HEK293 (cell line): ENCODE measurements at regions not wholly inside any gene's neighbourhood (a gene's known extent, or its start where the extent isn't known, plus 50 kb on each side); places are given as distances from the start of the nearest gene placed in this dataset.

Experiments used
- CTCF ChIA-PET: fragments of 350-600 bp; formaldehyde crosslinking; extraction: SDS; loops from one replicate; lab custom pipeline; 2021; ENCODE audit warnings: antibody characterized with exemption; lab: Yijun Ruan, JAX
- POLR2A ChIA-PET: fragments of 300-600 bp; formaldehyde crosslinking; extraction: SDS; loops from one replicate; lab custom pipeline; 2020; ENCODE audit warnings: antibody characterized with exemption, inconsistent platforms; lab: Yijun Ruan, JAX
- H3K27ac ChIP-seq: fragments of 200-500 bp; sonication (Bioruptor generic); 2 replicates; pipeline ENCODE4 v1.5.1; 2014; ENCODE audit warnings: low read depth, low read length, control low read depth, inconsistent platforms; ENCODE audit errors: extremely low read depth
- H3K36me3 ChIP-seq, 2 experiments: fragments of 200-500 bp in 1 of 2; sonication (Bioruptor generic) in 1 of 2; 1 replicate in 1 of 2; 2 replicates in 1 of 2; pipeline ENCODE4 v1.5.1; 2014 to 2017; ENCODE audit warnings: inconsistent platforms in 2 of 2, low read length in 2 of 2; ENCODE audit not compliant: control insufficient read depth in 2 of 2, insufficient read depth in 1 of 2
- H3K4me1 ChIP-seq: fragments of 200-500 bp; sonication (Bioruptor generic); 2 replicates; pipeline ENCODE4 v1.5.1; 2014; ENCODE audit warnings: mild to moderate bottlenecking, low read length, inconsistent platforms; ENCODE audit not compliant: control insufficient read depth, insufficient read depth
- H3K4me3 ChIP-seq: 2 replicates; pipeline ENCODE4 v1.5.1; 2011; ENCODE audit warnings: low read depth, mild to moderate bottlenecking, control low read depth, low read length, moderate library complexity
- H3K9me3 ChIP-seq: fragments of 200-500 bp; sonication (Bioruptor generic); 2 replicates; pipeline ENCODE4 v1.5.1; 2014; ENCODE audit warnings: low read depth, low read length, inconsistent platforms; ENCODE audit not compliant: control insufficient read depth, insufficient read depth
- KLF9 ChIP-seq: fragments of 450-650 bp; formaldehyde crosslinking; IDR thresholded peaks from 2 replicates; pipeline ENCODE4 v1.5.1; 2016; ENCODE audit warnings: missing biosample characterization, missing genetic modification characterization, low read depth
- SCRT1 ChIP-seq: fragments of 450-650 bp; formaldehyde crosslinking; IDR thresholded peaks from 2 replicates; pipeline ENCODE4 v1.5.1; 2016; ENCODE audit warnings: missing biosample characterization, missing genetic modification characterization, borderline replicate concordance
- SCRT2 ChIP-seq: fragments of 450-650 bp; formaldehyde crosslinking; IDR thresholded peaks from 2 replicates; pipeline ENCODE4 v1.5.1; 2016; ENCODE audit warnings: missing biosample characterization, missing genetic modification characterization
- SETDB1 ChIP-seq: IDR thresholded peaks from one replicate; pipeline ENCODE4 v1.6.1; 2017; ENCODE audit warnings: mild to moderate bottlenecking, low read length, moderate library complexity, mixed read lengths; ENCODE audit not compliant: insufficient read length
- WT1 ChIP-seq: fragments of 450-650 bp; formaldehyde crosslinking; IDR thresholded peaks from 2 replicates; pipeline ENCODE4 v1.5.1; 2016; ENCODE audit warnings: missing biosample characterization, missing genetic modification characterization
- YY1 ChIP-seq: fragments of 450-650 bp; formaldehyde crosslinking; IDR thresholded peaks from 2 replicates; pipeline ENCODE4 v1.5.1; 2018; ENCODE audit warnings: missing biosample characterization, missing genetic modification characterization
- ZNF121 ChIP-seq: fragments of 450-650 bp; formaldehyde crosslinking; IDR thresholded peaks from 2 replicates; pipeline ENCODE4 v1.5.1; 2016; ENCODE audit warnings: missing biosample characterization, missing genetic modification characterization
- ZNF133 ChIP-seq: fragments of 450-650 bp; formaldehyde crosslinking; IDR thresholded peaks from 2 replicates; pipeline ENCODE4 v1.5.1; 2016; ENCODE audit warnings: missing biosample characterization, missing genetic modification characterization
- ZNF184 ChIP-seq: fragments of 450-650 bp; IDR thresholded peaks from 2 replicates; pipeline ENCODE4 v1.5.1; 2018; ENCODE audit warnings: missing biosample characterization, mild to moderate bottlenecking, missing genetic modification characterization
- ZNF2 ChIP-seq: fragments of 450-650 bp; formaldehyde crosslinking; IDR thresholded peaks from 2 replicates; pipeline ENCODE4 v1.5.1; 2016; ENCODE audit warnings: missing biosample characterization, missing genetic modification characterization
- ZNF514 ChIP-seq: fragments of 450-650 bp; formaldehyde crosslinking; IDR thresholded peaks from 2 replicates; pipeline ENCODE4 v1.5.1; 2016; ENCODE audit warnings: missing biosample characterization, missing genetic modification characterization
- ZNF544 ChIP-seq: fragments of 450-650 bp; formaldehyde crosslinking; IDR thresholded peaks from 2 replicates; pipeline ENCODE4 v1.5.0; 2017; ENCODE audit warnings: missing biosample characterization, missing genetic modification characterization
- ZNF555 ChIP-seq: fragments of 450-650 bp; formaldehyde crosslinking; conservative IDR thresholded peaks from 2 replicates; pipeline ENCODE4 v1.5.1; 2017; ENCODE audit warnings: missing biosample characterization, mild to moderate bottlenecking, missing genetic modification characterization, inconsistent platforms
- ZNF629 ChIP-seq: fragments of 450-650 bp; formaldehyde crosslinking; IDR thresholded peaks from 2 replicates; pipeline ENCODE4 v1.5.1; 2017; ENCODE audit warnings: missing biosample characterization, missing genetic modification characterization
- ZSCAN30 ChIP-seq: fragments of 450-650 bp; IDR thresholded peaks from 2 replicates; pipeline ENCODE4 v1.5.1; 2018; ENCODE audit warnings: missing biosample characterization, mild to moderate bottlenecking, missing genetic modification characterization, moderate library complexity
- TF ChIP-seq, protein P1 (sequence below): fragments of 450-650 bp; formaldehyde crosslinking; IDR thresholded peaks from 2 replicates; pipeline ENCODE4 v1.5.1; 2017; ENCODE audit warnings: missing biosample characterization, missing genetic modification characterization
- TF ChIP-seq, protein P2 (sequence below): fragments of 450-650 bp; formaldehyde crosslinking; IDR thresholded peaks from 2 replicates; pipeline ENCODE4 v1.5.1; 2016; ENCODE audit warnings: missing biosample characterization, missing genetic modification characterization
- TF ChIP-seq, protein P3 (sequence below): fragments of 450-650 bp; formaldehyde crosslinking; IDR thresholded peaks from 2 replicates; pipeline ENCODE4 v1.5.0; 2017; ENCODE audit warnings: missing biosample characterization, missing genetic modification characterization, borderline replicate concordance
- TF ChIP-seq, protein P4 (sequence below): fragments of 450-650 bp; formaldehyde crosslinking; IDR thresholded peaks from 2 replicates; pipeline ENCODE4 v1.5.1; 2016; ENCODE audit warnings: missing biosample characterization, missing genetic modification characterization
- TF ChIP-seq, protein P5 (sequence below): fragments of 450-650 bp; formaldehyde crosslinking; IDR thresholded peaks from 2 replicates; pipeline ENCODE4 v1.5.1; 2016; ENCODE audit warnings: missing biosample characterization, missing genetic modification characterization

DNA sequence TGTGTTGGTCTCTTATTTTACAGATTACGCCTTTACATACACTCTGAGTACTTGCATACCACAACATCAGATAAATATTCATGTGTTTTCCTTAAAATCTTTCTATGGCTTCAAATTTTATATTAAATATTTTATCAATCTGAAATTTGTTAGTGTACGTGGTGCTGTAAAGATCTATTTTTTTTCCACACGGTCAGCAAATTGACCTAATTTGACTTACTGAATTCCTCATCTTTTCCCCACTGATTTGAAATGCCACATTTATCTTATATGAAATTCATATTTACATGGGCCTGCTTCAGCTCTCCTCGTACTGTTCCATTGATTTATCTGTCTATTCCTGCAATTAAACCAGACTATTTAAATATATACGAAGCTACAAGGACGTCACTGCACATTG lies 433.8 kb upstream of the ZNF507 start (continued):
- TF ChIP-seq WT1 (tag by site-specific recombination): no peak

DNA sequence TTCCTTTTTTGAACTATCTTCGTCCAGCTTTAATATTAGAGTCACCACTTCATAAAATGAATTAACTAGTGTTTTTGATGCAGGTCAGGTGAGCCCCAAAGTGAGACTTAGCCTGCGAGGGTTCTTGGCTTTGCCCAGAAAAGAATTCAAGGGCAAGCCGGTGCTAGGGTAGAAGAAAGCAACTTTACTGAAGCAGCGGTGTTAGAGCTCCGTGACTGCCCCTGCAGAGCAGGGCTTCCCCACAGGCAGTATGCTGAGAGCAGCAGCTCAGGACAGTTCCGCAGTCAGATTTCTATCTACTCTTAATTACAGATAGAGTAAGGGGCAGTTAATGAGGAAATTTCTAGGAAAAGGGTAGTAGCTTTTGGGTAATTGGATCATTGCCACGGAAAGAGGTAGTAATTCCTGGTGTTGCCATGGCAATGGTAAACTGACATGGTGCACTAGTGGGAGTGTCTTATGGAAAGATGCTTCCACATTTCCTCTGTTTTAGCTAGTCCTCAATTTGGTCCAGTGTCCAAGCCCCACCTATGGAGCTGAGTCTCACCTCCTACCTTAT lies 432.2 kb upstream of the ZNF507 start:
- POLR2A ChIA-PET: interaction anchor here (0.6 kb wide), 1 partner anchor 208 kb away, joined by 9 read pairs; no protein-coding TSS in a partner anchor
- Histone ChIP-seq H3K36me3 (peaks cover 0 to 3% of the 10 kb centered on the region in 2 experiments; a peak in 2 of 3 replicates), H3K27ac (no peak overlapping the region), H3K9me3 (no peaks in the 10 kb centered on the region), H3K4me3 (no peak overlapping the region), H3K4me1 (no peaks in the 10 kb centered on the region)
- CTCF ChIA-PET: no interaction called here
- TF ChIP-seq ZNF514 (tag by site-specific recombination): no peak
- no peak for TF ChIP-seq SCRT2
- TF ChIP-seq, protein P1, sequence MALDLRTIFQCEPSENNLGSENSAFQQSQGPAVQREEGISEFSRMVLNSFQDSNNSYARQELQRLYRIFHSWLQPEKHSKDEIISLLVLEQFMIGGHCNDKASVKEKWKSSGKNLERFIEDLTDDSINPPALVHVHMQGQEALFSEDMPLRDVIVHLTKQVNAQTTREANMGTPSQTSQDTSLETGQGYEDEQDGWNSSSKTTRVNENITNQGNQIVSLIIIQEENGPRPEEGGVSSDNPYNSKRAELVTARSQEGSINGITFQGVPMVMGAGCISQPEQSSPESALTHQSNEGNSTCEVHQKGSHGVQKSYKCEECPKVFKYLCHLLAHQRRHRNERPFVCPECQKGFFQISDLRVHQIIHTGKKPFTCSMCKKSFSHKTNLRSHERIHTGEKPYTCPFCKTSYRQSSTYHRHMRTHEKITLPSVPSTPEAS (tag by site-specific recombination): no peak
- TF ChIP-seq, all 188 proteins: peak for 0

DNA sequence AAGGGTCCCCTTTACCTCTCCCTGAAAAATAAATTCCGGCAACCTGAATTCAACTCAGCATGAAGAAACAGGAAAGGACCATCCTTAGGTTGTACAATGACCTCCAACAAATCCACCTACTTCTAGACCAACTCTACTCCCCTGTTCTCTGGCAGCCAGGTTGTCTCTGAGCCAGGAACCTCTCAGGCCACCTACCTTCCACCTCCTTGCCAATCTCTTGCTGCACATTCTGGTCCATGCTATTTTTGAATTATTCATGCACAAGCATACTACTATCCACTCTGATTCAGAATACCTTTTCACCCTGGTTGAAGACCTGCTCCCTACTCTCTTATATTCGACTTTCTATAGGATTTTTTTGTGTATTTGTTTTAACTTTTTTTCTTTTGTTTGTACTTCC lies 415.0 kb upstream of the ZNF507 start:
- no peaks in the 10 kb centered on the region for H3K36me3 ChIP-seq
- no peak overlapping the region for H3K4me3 ChIP-seq
- ChIA-PET CTCF (no interaction called here), POLR2A (no interaction called here)
- no peaks in the 10 kb centered on the region for H3K4me1 ChIP-seq
- H3K27ac ChIP-seq: no peak overlapping the region
- H3K9me3 ChIP-seq: peaks cover 10% of the 10 kb centered on the region
- no peak for TF ChIP-seq ZSCAN30 (tag by site-specific recombination)
- TF ChIP-seq ZNF555: no peak
- TF ChIP-seq ZNF544: no peak
- TF ChIP-seq, protein P2, sequence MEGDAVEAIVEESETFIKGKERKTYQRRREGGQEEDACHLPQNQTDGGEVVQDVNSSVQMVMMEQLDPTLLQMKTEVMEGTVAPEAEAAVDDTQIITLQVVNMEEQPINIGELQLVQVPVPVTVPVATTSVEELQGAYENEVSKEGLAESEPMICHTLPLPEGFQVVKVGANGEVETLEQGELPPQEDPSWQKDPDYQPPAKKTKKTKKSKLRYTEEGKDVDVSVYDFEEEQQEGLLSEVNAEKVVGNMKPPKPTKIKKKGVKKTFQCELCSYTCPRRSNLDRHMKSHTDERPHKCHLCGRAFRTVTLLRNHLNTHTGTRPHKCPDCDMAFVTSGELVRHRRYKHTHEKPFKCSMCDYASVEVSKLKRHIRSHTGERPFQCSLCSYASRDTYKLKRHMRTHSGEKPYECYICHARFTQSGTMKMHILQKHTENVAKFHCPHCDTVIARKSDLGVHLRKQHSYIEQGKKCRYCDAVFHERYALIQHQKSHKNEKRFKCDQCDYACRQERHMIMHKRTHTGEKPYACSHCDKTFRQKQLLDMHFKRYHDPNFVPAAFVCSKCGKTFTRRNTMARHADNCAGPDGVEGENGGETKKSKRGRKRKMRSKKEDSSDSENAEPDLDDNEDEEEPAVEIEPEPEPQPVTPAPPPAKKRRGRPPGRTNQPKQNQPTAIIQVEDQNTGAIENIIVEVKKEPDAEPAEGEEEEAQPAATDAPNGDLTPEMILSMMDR (tag by site-specific recombination): no peak
- TF ChIP-seq ZNF121 (tag by site-specific recombination): no peak
- TF ChIP-seq, all 188 proteins: peak for 0

DNA sequence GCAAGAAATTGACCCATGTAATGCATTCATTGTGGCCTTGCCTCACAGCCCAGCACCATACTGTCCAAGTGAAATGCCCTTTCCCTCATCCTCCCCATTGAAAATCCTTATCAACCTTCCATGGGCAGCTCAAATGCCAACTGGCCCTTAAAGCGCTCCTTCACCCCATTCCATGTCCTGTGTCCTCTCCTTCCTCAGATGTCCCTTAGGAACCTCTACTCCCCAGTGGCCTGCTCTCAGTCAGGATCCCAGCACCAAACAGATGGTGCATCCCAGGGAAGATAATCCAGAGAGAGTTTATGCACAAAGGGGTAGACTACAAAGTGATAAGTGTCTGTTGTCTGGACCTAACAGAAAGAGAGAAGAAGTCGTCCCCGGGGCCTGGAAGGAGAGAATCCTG lies 407.4 kb upstream of the ZNF507 start:
- ChIA-PET POLR2A (no interaction called here), CTCF (no interaction called here)
- no peak overlapping the region for H3K27ac ChIP-seq
- no peaks in the 10 kb centered on the region; a peak in 1 of 3 replicates for H3K36me3 ChIP-seq
- no peak for TF ChIP-seq ZNF121 (tag by site-specific recombination)
- TF ChIP-seq, protein P3, sequence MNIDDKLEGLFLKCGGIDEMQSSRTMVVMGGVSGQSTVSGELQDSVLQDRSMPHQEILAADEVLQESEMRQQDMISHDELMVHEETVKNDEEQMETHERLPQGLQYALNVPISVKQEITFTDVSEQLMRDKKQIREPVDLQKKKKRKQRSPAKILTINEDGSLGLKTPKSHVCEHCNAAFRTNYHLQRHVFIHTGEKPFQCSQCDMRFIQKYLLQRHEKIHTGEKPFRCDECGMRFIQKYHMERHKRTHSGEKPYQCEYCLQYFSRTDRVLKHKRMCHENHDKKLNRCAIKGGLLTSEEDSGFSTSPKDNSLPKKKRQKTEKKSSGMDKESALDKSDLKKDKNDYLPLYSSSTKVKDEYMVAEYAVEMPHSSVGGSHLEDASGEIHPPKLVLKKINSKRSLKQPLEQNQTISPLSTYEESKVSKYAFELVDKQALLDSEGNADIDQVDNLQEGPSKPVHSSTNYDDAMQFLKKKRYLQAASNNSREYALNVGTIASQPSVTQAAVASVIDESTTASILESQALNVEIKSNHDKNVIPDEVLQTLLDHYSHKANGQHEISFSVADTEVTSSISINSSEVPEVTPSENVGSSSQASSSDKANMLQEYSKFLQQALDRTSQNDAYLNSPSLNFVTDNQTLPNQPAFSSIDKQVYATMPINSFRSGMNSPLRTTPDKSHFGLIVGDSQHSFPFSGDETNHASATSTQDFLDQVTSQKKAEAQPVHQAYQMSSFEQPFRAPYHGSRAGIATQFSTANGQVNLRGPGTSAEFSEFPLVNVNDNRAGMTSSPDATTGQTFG (tag by site-specific recombination): no peak
- no peak for TF ChIP-seq SCRT1
- TF ChIP-seq ZNF133: no peak
- no peak for TF ChIP-seq ZNF184 (tag by site-specific recombination)
- TF ChIP-seq ZNF2 (tag by site-specific recombination): no peak
- no peak for TF ChIP-seq SETDB1
- TF ChIP-seq, protein P4, sequence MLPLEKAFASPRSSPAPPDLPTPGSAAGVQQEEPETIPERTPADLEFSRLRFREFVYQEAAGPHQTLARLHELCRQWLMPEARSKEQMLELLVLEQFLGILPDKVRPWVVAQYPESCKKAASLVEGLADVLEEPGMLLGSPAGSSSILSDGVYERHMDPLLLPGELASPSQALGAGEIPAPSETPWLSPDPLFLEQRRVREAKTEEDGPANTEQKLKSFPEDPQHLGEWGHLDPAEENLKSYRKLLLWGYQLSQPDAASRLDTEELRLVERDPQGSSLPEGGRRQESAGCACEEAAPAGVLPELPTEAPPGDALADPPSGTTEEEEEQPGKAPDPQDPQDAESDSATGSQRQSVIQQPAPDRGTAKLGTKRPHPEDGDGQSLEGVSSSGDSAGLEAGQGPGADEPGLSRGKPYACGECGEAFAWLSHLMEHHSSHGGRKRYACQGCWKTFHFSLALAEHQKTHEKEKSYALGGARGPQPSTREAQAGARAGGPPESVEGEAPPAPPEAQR: no peak
- TF ChIP-seq ZNF629 (tag by site-specific recombination): no peak
- TF ChIP-seq, protein P5, sequence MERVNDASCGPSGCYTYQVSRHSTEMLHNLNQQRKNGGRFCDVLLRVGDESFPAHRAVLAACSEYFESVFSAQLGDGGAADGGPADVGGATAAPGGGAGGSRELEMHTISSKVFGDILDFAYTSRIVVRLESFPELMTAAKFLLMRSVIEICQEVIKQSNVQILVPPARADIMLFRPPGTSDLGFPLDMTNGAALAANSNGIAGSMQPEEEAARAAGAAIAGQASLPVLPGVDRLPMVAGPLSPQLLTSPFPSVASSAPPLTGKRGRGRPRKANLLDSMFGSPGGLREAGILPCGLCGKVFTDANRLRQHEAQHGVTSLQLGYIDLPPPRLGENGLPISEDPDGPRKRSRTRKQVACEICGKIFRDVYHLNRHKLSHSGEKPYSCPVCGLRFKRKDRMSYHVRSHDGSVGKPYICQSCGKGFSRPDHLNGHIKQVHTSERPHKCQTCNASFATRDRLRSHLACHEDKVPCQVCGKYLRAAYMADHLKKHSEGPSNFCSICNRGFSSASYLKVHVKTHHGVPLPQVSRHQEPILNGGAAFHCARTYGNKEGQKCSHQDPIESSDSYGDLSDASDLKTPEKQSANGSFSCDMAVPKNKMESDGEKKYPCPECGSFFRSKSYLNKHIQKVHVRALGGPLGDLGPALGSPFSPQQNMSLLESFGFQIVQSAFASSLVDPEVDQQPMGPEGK: no peak
- TF ChIP-seq KLF9 (tag by site-specific recombination): no peak
- no peak for TF ChIP-seq YY1 (tag by site-specific recombination)
- H3K9me3 ChIP-seq: peaks cover 3% of the 10 kb centered on the region
- H3K4me3 ChIP-seq: no peak overlapping the region
- H3K4me1 ChIP-seq: no peaks in the 10 kb centered on the region
